Prostate gland (tissue), 2 donors: ENCODE measurements at regions not wholly inside any gene's neighbourhood (a gene's known extent, or its start where the extent isn't known, plus 50 kb on each side); places are given as distances from the start of the nearest gene placed in this dataset.

ENCODE experiments used
- DNase-seq: peaks from one replicate; pipeline ENCODE4 v3.0.0-alpha.2; 2019; ENCODE audit warnings: low spot score
- H3K27ac ChIP-seq, 2 donors: fragments of 200-600 bp; sonication (generic); 2 replicates each; pipeline ENCODE4 v1.5.1; 2017 to 2019
- H3K27me3 ChIP-seq: fragments of 200-600 bp; sonication (generic); replicated peaks from 2 replicates; pipeline ENCODE4 v1.5.1; 2019; ENCODE audit not compliant: insufficient read depth
- H3K36me3 ChIP-seq, 2 donors: fragments of 200-600 bp; sonication (generic); 1 replicate in 1 of 2; 2 replicates in 1 of 2; pipeline versions ENCODE4 v1.5.1 to v1.8.1; 2017 to 2019
- H3K4me1 ChIP-seq: fragments of 200-600 bp; sonication (generic); replicated peaks from 2 replicates; pipeline ENCODE4 v1.5.1; 2019
- H3K4me3 ChIP-seq, 2 donors: fragments of 200-600 bp; sonication (generic); 2 replicates each; pipeline ENCODE4 v1.5.1; 2017 to 2019
- H3K9me3 ChIP-seq: fragments of 200-600 bp; sonication (generic); 2 replicates; pipeline ENCODE4 v1.5.1; 2017
- CTCF ChIP-seq, 4 experiments: fragments of 200-600 bp in 2 of 4; fragments of 450-650 bp in 2 of 4; sonication (generic) in 2 of 4; IDR thresholded peaks; 1 replicate in 3 of 4; 2 replicates in 1 of 4; pipeline ENCODE4 v1.5.1; 2016 to 2019; ENCODE audit warnings: antibody characterized with exemption in 4 of 4, mild to moderate bottlenecking in 2 of 4, moderate library complexity in 2 of 4
- POLR2A ChIP-seq: fragments of 450-650 bp; IDR thresholded peaks from one replicate; pipeline ENCODE4 v1.6.1; 2016; ENCODE audit warnings: antibody characterized with exemption, mild to moderate bottlenecking
- POLR2AphosphoS5 ChIP-seq: sonication (generic); formaldehyde crosslinking; IDR thresholded peaks from one replicate; pipeline ENCODE4 v1.6.1; 2017; ENCODE audit warnings: antibody characterized with exemption
- WGBS: methylation state at CpG from one replicate; pipeline ENCODE4 v1.1.5; 2018; 5-methylcytosine and 5-hydroxymethylcytosine counted together
- intact Hi-C: fragments of 100-400 bp; cut with DNase I; formaldehyde crosslinking; loops from one replicate; pipeline ENCODE4 v1.14.2; 2022

GRCh38 chr4:60817609-60818008, 382.5 kb upstream of the ADGRL3 start:
- Histone ChIP-seq H3K36me3 (no peaks in the 10 kb centered on the region), H3K27me3 (no peaks in the 10 kb centered on the region), H3K27ac (no peak overlapping the region), H3K4me3 (no peak overlapping the region), H3K4me1 (no peaks in the 10 kb centered on the region), H3K9me3 (no peaks in the 10 kb centered on the region)
- no peak for TF ChIP-seq POLR2AphosphoS5
- no peak for TF ChIP-seq POLR2A
- no peak for TF ChIP-seq CTCF (IDR thresholded peaks at IDR 0.05)
- intact Hi-C loops, result no loop called here
- no peak for DNase-seq
- 88% methylated on average over 1 of the region's 1 CpG for WGBS

DNA sequence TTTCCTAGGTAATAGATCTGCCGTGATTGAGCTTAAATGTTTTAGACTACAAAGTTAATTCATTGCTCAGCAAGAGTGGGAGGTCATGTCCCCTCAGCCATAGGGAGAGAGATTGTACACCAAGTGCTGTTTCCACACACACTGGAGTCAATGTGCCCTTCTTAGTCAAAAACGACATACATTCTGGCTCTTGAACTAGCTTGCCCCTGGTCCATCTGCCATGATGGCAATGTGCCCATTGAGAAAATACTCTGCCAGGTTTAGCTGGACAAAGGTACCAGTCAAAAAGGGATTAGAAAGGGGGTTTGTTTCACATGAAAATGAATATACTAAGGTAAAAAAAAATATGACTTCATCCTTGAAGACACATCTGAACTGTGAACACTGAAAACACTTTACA, 377.1 kb upstream of the ADGRL3 start:
- H3K27ac ChIP-seq, result no peak overlapping the region
- no peak for TF ChIP-seq CTCF (IDR thresholded peaks at IDR 0.05)
- TF ChIP-seq POLR2A, result no peak
- no peak for TF ChIP-seq POLR2AphosphoS5
- no peaks in the 10 kb centered on the region for H3K36me3 ChIP-seq
- DNase-seq, result no peak
- no peak overlapping the region for H3K4me3 ChIP-seq
- H3K4me1 ChIP-seq, result no peaks in the 10 kb centered on the region
- intact Hi-C loops, result no loop called here
- WGBS, result 59% methylated on average over 2 of the region's 2 CpGs
- H3K27me3 ChIP-seq, result no peaks in the 10 kb centered on the region
- H3K9me3 ChIP-seq, result no peaks in the 10 kb centered on the region

DNA sequence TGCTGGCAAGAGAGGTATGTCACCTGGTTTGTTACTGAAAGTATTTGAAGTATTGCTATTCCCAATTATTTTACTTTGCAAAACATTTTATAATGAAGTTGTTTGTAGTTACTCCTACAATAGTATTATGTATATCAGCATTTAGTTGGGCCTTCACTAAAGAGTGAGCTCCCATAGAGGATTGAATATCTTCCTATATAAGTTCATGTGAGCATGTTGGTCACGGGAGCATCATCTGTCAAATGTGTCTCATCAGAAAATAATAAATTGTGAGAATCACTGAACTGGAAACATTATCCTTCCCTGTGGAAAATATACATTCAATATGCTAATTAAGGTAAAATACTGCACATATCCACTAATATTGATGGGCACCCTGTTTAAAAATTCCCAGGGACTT, 360.1 kb upstream of the ADGRL3 start:
- Histone ChIP-seq H3K4me1 (no peaks in the 10 kb centered on the region), H3K27ac (no peak overlapping the region), H3K9me3 (no peaks in the 10 kb centered on the region), H3K4me3 (no peak overlapping the region), H3K36me3 (no peaks in the 10 kb centered on the region), H3K27me3 (no peaks in the 10 kb centered on the region)
- 91% methylated on average over 1 of the region's 1 CpG for WGBS
- no peak for TF ChIP-seq POLR2A
- TF ChIP-seq CTCF (IDR thresholded peaks at IDR 0.05), result no peak
- TF ChIP-seq POLR2AphosphoS5, result no peak
- no peak for DNase-seq
- intact Hi-C loops, result no loop called here

- no peak overlapping the region for H3K4me3 ChIP-seq
Observed at GRCh38 chr4:60846678-60847077, 353.4 kb upstream of the ADGRL3 start.

More at GRCh38 chr4:60846678-60847077, 353.4 kb upstream of the ADGRL3 start:
- TF ChIP-seq CTCF (IDR thresholded peaks at IDR 0.05) (no peak), POLR2AphosphoS5 (no peak)
- Histone ChIP-seq H3K4me1 (no peaks in the 10 kb centered on the region), H3K27me3 (no peaks in the 10 kb centered on the region), H3K9me3 (no peaks in the 10 kb centered on the region), H3K36me3 (no peaks in the 10 kb centered on the region), H3K27ac (no peak overlapping the region)
- no peak for DNase-seq
- 79% methylated on average over 4 of the region's 4 CpGs for WGBS
- intact Hi-C loops, result no loop called here
